ENCODE measurements at regions not wholly inside any gene's neighbourhood (a gene's known extent, or its start where the extent isn't known, plus 50 kb on each side); places are given as distances from the start of the nearest gene placed in this dataset.
"Not testable (repeated sequence)": the region's sequence is repeated elsewhere in the genome, so short reads cannot be mapped to it uniquely, and the experiment has no call there.

DNA sequence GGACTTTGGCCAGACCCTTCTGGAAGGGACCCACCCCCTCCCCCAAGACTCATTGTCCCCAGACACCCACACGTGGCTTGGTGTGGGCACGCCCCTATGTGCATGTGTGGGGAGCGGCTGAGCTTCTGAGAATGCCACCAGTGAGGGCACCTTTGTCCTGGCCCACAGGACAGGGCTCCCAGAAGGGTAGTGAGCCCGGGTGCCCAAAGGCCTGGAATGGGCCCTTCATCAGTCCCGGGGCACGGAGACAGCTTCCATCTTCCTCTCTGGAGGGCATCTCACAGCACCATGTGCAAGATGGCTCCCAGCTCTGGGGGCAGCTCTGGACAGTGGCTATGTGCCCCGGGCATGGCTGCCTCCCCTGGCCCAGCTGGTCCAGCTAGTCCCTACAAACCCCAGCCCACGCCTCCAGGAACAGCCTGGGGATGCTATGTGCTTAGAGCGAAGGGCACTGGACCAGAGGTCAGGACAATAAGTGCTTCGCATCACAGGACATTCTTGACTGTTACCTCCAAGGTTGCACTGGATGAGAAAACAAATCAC, 70.1 kb upstream of the PTPN20 start:
- not testable (repeated sequence) for DNase-seq; H3K9me3 Mint-ChIP-seq (ENCODE audit: unreplicated experiment); H3K4me1 Mint-ChIP-seq (ENCODE audit: low read depth, unreplicated experiment); H3K4me3 Mint-ChIP-seq (ENCODE audit: unreplicated experiment); H3K36me3 Mint-ChIP-seq (ENCODE audit: unreplicated experiment); H3K27ac Mint-ChIP-seq (ENCODE audit: unreplicated experiment); H3K27me3 Mint-ChIP-seq (ENCODE audit: unreplicated experiment)

DNA sequence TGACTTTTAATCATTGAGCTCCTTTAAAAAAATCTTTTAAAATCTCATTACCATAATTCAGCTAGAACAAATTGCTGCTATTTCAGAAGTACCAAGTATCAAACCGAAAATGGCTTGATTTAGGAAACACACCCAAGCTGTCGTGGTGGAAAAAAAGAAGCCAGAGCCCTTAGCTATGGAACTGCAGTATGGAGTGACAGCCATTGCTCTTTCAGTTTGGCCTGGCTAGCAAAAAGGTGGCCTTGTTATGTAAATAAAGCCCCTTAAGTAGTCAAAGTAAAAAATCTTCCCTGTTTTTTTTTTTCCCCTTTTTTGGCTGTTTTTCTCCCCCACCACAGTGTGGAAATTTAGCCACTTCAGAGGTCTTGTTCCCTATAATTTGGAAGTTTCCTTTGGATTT, 66.0 kb upstream of the PTPN20 start:
- H3K27me3 Mint-ChIP-seq (ENCODE audit: unreplicated experiment); H3K27ac Mint-ChIP-seq (ENCODE audit: unreplicated experiment); H3K4me3 Mint-ChIP-seq (ENCODE audit: unreplicated experiment); DNase-seq; H3K9me3 Mint-ChIP-seq (ENCODE audit: unreplicated experiment); H3K36me3 Mint-ChIP-seq (ENCODE audit: unreplicated experiment); H3K4me1 Mint-ChIP-seq (ENCODE audit: low read depth, unreplicated experiment): not testable (repeated sequence)

DNA sequence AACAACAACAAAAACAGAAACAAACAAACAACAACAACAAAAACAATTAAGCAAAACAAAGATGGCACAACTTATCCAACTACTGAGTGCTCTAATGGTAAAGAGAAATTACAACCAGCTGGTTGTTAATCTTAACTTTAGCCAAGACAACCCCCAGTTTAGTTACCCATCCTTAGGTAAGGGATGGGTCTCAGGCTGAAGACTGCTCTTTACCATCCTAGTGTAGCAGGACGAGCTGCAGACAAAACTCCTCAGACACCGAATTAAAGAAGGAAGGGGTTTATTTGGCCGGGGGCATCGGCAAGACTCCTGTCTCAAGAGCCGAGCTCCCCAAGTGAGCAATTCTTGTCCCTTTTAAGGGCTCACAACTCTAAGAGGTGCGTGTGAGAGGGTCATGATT, 65.6 kb upstream of the PTPN20 start:
- H3K27me3 Mint-ChIP-seq (ENCODE audit: unreplicated experiment); H3K9me3 Mint-ChIP-seq (ENCODE audit: unreplicated experiment); H3K27ac Mint-ChIP-seq (ENCODE audit: unreplicated experiment); H3K4me3 Mint-ChIP-seq (ENCODE audit: unreplicated experiment); H3K4me1 Mint-ChIP-seq (ENCODE audit: low read depth, unreplicated experiment); H3K36me3 Mint-ChIP-seq (ENCODE audit: unreplicated experiment); DNase-seq: not testable (repeated sequence)

DNA sequence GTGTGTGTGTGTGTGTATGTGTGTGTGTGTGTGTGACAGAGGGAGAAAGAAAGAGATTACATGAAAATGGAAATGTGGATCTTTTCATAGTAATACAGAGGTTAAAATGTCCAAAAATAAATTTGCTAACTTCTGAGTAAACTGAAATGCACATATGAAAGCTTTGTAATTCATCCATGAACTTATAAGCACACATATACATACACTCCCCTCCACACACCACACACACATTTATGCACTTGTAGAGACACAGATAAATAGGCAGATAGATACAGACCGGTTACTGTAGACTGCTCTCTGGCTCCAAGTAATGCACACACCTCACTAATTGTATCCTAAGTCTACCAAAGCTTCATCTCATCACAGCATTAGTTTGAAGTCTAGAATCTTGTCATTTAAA, 50.5 kb upstream of the PTPN20 start:
- H3K36me3 Mint-ChIP-seq (ENCODE audit: unreplicated experiment); H3K9me3 Mint-ChIP-seq (ENCODE audit: unreplicated experiment); H3K27ac Mint-ChIP-seq (ENCODE audit: unreplicated experiment); H3K4me1 Mint-ChIP-seq (ENCODE audit: low read depth, unreplicated experiment); H3K4me3 Mint-ChIP-seq (ENCODE audit: unreplicated experiment); H3K27me3 Mint-ChIP-seq (ENCODE audit: unreplicated experiment); DNase-seq: not testable (repeated sequence)
